ENCODE measurements at regions not wholly inside any gene's neighbourhood (a gene's known extent, or its start where the extent isn't known, plus 50 kb on each side); places are given as distances from the start of the nearest gene placed in this dataset.

DNA sequence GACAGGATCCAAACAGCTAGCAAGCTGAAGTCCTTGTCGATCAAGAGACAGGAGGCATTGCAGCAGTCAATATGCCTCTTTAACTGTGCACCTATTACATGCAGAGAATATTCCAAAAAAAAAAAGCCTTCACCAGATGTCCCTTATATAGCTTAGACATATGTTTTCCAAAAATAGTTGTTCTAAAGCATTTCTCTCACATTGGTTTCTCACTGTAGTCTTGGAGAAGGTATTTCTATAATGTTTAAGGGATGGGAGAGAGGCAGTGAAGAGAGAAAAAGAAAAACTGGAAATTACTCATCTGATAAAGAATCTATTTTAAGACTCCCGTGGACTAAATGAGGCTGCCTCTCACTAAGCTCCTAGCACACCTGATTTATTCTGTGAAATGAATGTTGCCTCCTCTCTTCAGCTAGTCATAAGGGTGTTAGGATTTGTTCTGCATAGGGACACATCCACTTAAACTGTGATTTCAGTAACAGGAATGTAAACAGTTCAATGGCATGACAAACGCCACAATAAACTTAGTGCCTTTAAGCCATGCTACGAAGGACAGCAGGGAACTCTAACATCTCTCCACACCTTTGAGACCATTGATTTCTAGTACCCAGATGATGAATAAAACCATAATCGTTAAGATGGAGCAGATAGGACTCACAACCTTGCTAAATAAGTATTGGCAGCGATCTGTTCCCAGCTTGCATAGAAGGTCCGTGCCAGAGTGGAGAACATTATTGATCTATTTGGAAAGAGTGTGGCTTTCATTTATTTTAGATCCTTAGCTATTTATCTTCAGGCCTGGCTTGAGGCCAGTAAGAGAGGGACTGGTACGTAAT lies 98.6 kb upstream of the NCK2 start:
- TF ChIP-seq, protein P1, sequence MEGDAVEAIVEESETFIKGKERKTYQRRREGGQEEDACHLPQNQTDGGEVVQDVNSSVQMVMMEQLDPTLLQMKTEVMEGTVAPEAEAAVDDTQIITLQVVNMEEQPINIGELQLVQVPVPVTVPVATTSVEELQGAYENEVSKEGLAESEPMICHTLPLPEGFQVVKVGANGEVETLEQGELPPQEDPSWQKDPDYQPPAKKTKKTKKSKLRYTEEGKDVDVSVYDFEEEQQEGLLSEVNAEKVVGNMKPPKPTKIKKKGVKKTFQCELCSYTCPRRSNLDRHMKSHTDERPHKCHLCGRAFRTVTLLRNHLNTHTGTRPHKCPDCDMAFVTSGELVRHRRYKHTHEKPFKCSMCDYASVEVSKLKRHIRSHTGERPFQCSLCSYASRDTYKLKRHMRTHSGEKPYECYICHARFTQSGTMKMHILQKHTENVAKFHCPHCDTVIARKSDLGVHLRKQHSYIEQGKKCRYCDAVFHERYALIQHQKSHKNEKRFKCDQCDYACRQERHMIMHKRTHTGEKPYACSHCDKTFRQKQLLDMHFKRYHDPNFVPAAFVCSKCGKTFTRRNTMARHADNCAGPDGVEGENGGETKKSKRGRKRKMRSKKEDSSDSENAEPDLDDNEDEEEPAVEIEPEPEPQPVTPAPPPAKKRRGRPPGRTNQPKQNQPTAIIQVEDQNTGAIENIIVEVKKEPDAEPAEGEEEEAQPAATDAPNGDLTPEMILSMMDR (IDR thresholded peaks at IDR 0.05) = no peak
- no peak for TF ChIP-seq POLR2A (IDR thresholded peaks at IDR 0.05)
